ENCODE measurements at regions not wholly inside any gene's neighbourhood (a gene's known extent, or its start where the extent isn't known, plus 50 kb on each side); places are given as distances from the start of the nearest gene placed in this dataset.

DNA sequence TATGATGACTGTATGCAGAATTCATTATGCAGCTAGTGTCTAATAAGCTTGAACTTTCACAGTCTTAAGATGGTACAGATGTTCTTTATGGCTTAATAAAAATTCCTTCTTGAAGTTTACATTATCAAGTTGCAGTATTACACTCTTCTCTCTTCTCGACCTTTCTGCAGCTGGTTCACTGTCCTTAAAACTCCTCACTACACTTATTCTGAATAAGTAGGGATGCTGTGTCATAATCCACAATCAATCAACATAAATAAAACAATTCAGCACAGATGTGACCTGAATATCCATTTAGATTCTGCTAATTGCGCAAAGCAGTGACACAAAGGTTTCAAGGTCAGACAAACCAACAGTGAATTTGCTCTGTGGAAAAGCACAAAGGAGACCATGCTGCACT, 356.8 kb downstream of the SUCLG1 start:
- TF ChIP-seq, protein P1, sequence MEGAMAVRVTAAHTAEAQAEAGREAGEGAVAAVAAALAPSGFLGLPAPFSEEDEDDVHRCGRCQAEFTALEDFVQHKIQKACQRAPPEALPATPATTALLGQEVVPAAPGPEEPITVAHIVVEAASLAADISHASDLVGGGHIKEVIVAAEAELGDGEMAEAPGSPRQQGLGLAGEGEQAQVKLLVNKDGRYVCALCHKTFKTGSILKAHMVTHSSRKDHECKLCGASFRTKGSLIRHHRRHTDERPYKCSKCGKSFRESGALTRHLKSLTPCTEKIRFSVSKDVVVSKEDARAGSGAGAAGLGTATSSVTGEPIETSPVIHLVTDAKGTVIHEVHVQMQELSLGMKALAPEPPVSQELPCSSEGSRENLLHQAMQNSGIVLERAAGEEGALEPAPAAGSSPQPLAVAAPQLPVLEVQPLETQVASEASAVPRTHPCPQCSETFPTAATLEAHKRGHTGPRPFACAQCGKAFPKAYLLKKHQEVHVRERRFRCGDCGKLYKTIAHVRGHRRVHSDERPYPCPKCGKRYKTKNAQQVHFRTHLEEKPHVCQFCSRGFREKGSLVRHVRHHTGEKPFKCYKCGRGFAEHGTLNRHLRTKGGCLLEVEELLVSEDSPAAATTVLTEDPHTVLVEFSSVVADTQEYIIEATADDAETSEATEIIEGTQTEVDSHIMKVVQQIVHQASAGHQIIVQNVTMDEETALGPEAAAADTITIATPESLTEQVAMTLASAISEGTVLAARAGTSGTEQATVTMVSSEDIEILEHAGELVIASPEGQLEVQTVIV (IDR thresholded peaks at IDR 0.05; ENCODE audit: borderline replicate concordance, partially characterized antibody): no peak
- TF ChIP-seq CHD1 (IDR thresholded peaks at IDR 0.05; ENCODE audit: low read depth, low read length): no peak
- TF ChIP-seq NRF1 (conservative IDR thresholded peaks at IDR 0.05; ENCODE audit: low read depth, low read length): no peak
- TF ChIP-seq FOXM1 (IDR thresholded peaks at IDR 0.05; ENCODE audit: low read depth, low read length): no peak
- no peak for TF ChIP-seq RAD21 (IDR thresholded peaks at IDR 0.05; ENCODE audit: insufficient read depth, low read depth, low read length)
- TF ChIP-seq, protein P2, sequence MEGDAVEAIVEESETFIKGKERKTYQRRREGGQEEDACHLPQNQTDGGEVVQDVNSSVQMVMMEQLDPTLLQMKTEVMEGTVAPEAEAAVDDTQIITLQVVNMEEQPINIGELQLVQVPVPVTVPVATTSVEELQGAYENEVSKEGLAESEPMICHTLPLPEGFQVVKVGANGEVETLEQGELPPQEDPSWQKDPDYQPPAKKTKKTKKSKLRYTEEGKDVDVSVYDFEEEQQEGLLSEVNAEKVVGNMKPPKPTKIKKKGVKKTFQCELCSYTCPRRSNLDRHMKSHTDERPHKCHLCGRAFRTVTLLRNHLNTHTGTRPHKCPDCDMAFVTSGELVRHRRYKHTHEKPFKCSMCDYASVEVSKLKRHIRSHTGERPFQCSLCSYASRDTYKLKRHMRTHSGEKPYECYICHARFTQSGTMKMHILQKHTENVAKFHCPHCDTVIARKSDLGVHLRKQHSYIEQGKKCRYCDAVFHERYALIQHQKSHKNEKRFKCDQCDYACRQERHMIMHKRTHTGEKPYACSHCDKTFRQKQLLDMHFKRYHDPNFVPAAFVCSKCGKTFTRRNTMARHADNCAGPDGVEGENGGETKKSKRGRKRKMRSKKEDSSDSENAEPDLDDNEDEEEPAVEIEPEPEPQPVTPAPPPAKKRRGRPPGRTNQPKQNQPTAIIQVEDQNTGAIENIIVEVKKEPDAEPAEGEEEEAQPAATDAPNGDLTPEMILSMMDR (IDR thresholded peaks at IDR 0.05 in 2 of 3, conservative IDR thresholded peaks at IDR 0.05 in 1 of 3; ENCODE audit: control insufficient read depth in 2 of 3, extremely low read depth in 1 of 3, insufficient read depth in 1 of 3, low read depth in 3 of 3, low read length in 3 of 3): no peak
- TF ChIP-seq TAF1 (IDR thresholded peaks at IDR 0.05; ENCODE audit: borderline replicate concordance, low read depth, low read length): no peak
- TF ChIP-seq SP1 (IDR thresholded peaks at IDR 0.05; ENCODE audit: low read depth, low read length): no peak
- no peak for TF ChIP-seq EZH2 (IDR thresholded peaks at IDR 0.05; ENCODE audit: borderline replicate concordance, control insufficient read depth, low read depth, low read length)
- no peak for TF ChIP-seq SREBF1 (IDR thresholded peaks at IDR 0.05; ENCODE audit: low read length)
- TF ChIP-seq POLR2AphosphoS5 (IDR thresholded peaks at IDR 0.05; ENCODE audit: low read length): no peak
